Choroid plexus epithelial cell (primary cell): ENCODE measurements at regions not wholly inside any gene's neighbourhood (a gene's known extent, or its start where the extent isn't known, plus 50 kb on each side); places are given as distances from the start of the nearest gene placed in this dataset.

ENCODE experiments used
- DNase-seq: peaks from one replicate; pipeline ENCODE4 v3.0.0-alpha.2; 2010; ENCODE audit warnings: low read depth
- H3K4me3 ChIP-seq: 2 replicates; pipeline ENCODE4 v1.5.1; 2011; ENCODE audit warnings: low read depth, mild to moderate bottlenecking, control low read depth, low read length, moderate library complexity
- CTCF ChIP-seq: conservative IDR thresholded peaks from 2 replicates; pipeline ENCODE4 v1.5.1; 2011; ENCODE audit warnings: low read depth, mild to moderate bottlenecking, control low read depth, inconsistent platforms, low read length, moderate library complexity

- H3K4me3 ChIP-seq: no peak overlapping the region
- no peak for TF ChIP-seq CTCF
- DNase-seq: no peak
Observed at GRCh38 chr5:5652181-5652580, 229.7 kb downstream of the ICE1 start.

GRCh38 chr5:5650949-5651348 is 228.5 kb downstream of the ICE1 start:
- H3K4me3 ChIP-seq: no peak overlapping the region
- no peak for TF ChIP-seq CTCF
- DNase-seq: no peak

- no peak for TF ChIP-seq CTCF
- peak; percentile 9 for DNase-seq
Observed at GRCh38 chr5:5650242-5650641, 227.8 kb downstream of the ICE1 start.

GRCh38 chr5:5649641-5650040 is 227.2 kb downstream of the ICE1 start:
- H3K4me3 ChIP-seq: no peak overlapping the region
- TF ChIP-seq CTCF: no peak
- DNase-seq: no peak

More at GRCh38 chr5:5650242-5650641, 227.8 kb downstream of the ICE1 start:
- H3K4me3 ChIP-seq: no peak overlapping the region

GRCh38 chr5:5648694-5649093 is 226.2 kb downstream of the ICE1 start:
- no peak for TF ChIP-seq CTCF
- no peak for DNase-seq
- H3K4me3 ChIP-seq: no peak overlapping the region

GRCh38 chr5:5645891-5646290 is 223.4 kb downstream of the ICE1 start:
- DNase-seq: no peak
- no peak overlapping the region for H3K4me3 ChIP-seq
- no peak for TF ChIP-seq CTCF

GRCh38 chr5:5645198-5645597 is 222.7 kb downstream of the ICE1 start:
- no peak overlapping the region for H3K4me3 ChIP-seq
- TF ChIP-seq CTCF: no peak
- no peak for DNase-seq
